ENCODE measurements at regions not wholly inside any gene's neighbourhood (a gene's known extent, or its start where the extent isn't known, plus 50 kb on each side); places are given as distances from the start of the nearest gene placed in this dataset.

DNA sequence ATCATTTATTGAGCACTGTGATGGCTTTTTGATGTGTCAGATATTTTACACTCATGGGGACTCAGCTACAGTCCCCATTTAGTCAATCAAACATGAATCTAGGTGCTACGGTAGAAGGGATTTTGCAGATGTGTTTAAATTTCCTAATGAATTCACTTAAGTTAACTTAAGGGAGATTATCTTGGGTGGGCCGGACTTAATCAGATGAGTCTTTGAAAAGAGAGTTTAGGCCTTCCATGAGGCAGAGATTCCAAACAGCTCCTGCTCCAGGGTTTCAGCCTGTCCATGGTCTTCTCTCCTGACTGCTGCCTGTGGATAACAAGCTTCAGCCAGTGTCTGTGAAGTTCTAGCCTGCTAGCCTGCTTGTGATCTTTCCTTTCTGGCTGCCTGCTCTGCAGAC lies 202.4 kb downstream of the IDS start:
- H3K4me1 ChIP-seq (ENCODE audit: insufficient read depth, low read length): no peaks in the 10 kb centered on the region
- Mint-ChIP-seq H3K27me3 (peaks cover 6% of the 10 kb centered on the region), H3K4me3 (no peak overlapping the region), H3K27ac (no peak overlapping the region), H3K9me3 (no peaks in the 10 kb centered on the region), H3K4me1 (ENCODE audit: low read depth) (no peaks in the 10 kb centered on the region), H3K36me3 (ENCODE audit: low read depth) (no peaks in the 10 kb centered on the region)
- TF ChIP-seq, protein P1, sequence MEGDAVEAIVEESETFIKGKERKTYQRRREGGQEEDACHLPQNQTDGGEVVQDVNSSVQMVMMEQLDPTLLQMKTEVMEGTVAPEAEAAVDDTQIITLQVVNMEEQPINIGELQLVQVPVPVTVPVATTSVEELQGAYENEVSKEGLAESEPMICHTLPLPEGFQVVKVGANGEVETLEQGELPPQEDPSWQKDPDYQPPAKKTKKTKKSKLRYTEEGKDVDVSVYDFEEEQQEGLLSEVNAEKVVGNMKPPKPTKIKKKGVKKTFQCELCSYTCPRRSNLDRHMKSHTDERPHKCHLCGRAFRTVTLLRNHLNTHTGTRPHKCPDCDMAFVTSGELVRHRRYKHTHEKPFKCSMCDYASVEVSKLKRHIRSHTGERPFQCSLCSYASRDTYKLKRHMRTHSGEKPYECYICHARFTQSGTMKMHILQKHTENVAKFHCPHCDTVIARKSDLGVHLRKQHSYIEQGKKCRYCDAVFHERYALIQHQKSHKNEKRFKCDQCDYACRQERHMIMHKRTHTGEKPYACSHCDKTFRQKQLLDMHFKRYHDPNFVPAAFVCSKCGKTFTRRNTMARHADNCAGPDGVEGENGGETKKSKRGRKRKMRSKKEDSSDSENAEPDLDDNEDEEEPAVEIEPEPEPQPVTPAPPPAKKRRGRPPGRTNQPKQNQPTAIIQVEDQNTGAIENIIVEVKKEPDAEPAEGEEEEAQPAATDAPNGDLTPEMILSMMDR (IDR thresholded peaks at IDR 0.05): no peak
- no peaks in the 10 kb centered on the region for H3K9me3 ChIP-seq (ENCODE audit: control insufficient read depth in 1 of 2, insufficient read depth in 1 of 2, low read length in 2 of 2)
- H3K27ac ChIP-seq (ENCODE audit: low read depth in 1 of 2, low read length in 2 of 2): no peak overlapping the region
- no peaks in the 10 kb centered on the region for H3K27me3 ChIP-seq (ENCODE audit: control insufficient read depth in 1 of 2, insufficient read depth in 2 of 2, low read length in 2 of 2)
- no peaks in the 10 kb centered on the region for H3K36me3 ChIP-seq (ENCODE audit: insufficient read depth, low read length)
- DNase-seq (no peak), ATAC-seq (ENCODE audit: poor library complexity) (no peak)
- no peak overlapping the region for H3K4me3 ChIP-seq (ENCODE audit: low read length)
- ChIA-PET POLR2A (no interaction called here), CTCF (no interaction called here)
- intact Hi-C loops (cut with DNase I, micrococcal nuclease): no loop called here

DNA sequence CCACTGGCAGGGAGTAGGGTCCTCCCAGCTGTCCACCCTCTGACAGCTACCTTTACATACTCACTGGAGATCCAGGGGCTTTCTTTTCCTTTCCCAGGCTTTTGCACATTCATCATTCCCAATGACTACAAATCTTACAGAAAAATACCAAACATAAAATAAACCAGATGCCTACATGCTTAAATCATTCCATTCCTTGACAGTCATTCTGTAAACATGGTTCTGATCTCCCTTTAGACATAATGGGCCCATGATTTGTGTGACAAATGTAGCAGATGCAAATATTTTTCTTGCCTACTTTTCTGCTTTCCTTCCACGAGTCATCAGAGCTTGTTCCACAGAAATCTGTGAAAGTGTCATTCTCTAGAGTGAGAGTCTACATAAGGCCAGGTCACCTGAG lies 207.0 kb downstream of the IDS start:
- CTCF ChIA-PET: no interaction called here

GRCh38 chrX:149296092-149296491 lies 209.0 kb downstream of the IDS start:
- Mint-ChIP-seq H3K36me3 (ENCODE audit: low read depth) (no peaks in the 10 kb centered on the region), H3K27me3 (peaks cover 6% of the 10 kb centered on the region), H3K4me1 (ENCODE audit: low read depth) (no peaks in the 10 kb centered on the region), H3K9me3 (no peaks in the 10 kb centered on the region), H3K4me3 (no peak overlapping the region), H3K27ac (no peak overlapping the region)
- no peak for DNase-seq
- Histone ChIP-seq H3K27me3 (ENCODE audit: control insufficient read depth in 1 of 2, insufficient read depth in 2 of 2, low read length in 2 of 2) (no peaks in the 10 kb centered on the region), H3K9me3 (ENCODE audit: control insufficient read depth in 1 of 2, insufficient read depth in 1 of 2, low read length in 2 of 2) (no peaks in the 10 kb centered on the region), H3K4me1 (ENCODE audit: insufficient read depth, low read length) (no peaks in the 10 kb centered on the region), H3K27ac (ENCODE audit: low read depth in 1 of 2, low read length in 2 of 2) (no peak overlapping the region), H3K4me3 (ENCODE audit: low read length) (no peak overlapping the region), H3K36me3 (ENCODE audit: insufficient read depth, low read length) (no peaks in the 10 kb centered on the region)
- POLR2A ChIA-PET: no interaction called here
- CTCF ChIA-PET: interaction anchor here (1.2 kb wide), 1 partner anchor 9 kb away, joined by 6 read pairs; no protein-coding TSS in a partner anchor
- TF ChIP-seq, protein P1 (IDR thresholded peaks at IDR 0.05): no peak
- no peak for ATAC-seq (ENCODE audit: poor library complexity)
- intact Hi-C loops (cut with DNase I, micrococcal nuclease): no loop called here

More for the DNA sequence above, 207.0 kb downstream of the IDS start:
- TF ChIP-seq, protein P1 (IDR thresholded peaks at IDR 0.05): no peak
- H3K4me1 ChIP-seq (ENCODE audit: insufficient read depth, low read length): no peaks in the 10 kb centered on the region
- H3K9me3 ChIP-seq (ENCODE audit: control insufficient read depth in 1 of 2, insufficient read depth in 1 of 2, low read length in 2 of 2): no peaks in the 10 kb centered on the region
- POLR2A ChIA-PET: no interaction called here
- peaks cover 6% of the 10 kb centered on the region for H3K27me3 Mint-ChIP-seq
- DNase-seq (no peak), ATAC-seq (ENCODE audit: poor library complexity) (no peak)
- no peaks in the 10 kb centered on the region for H3K9me3 Mint-ChIP-seq
- no peaks in the 10 kb centered on the region for H3K36me3 Mint-ChIP-seq (ENCODE audit: low read depth)
- H3K27me3 ChIP-seq (ENCODE audit: control insufficient read depth in 1 of 2, insufficient read depth in 2 of 2, low read length in 2 of 2): no peaks in the 10 kb centered on the region
- no peak overlapping the region for H3K27ac ChIP-seq (ENCODE audit: low read depth in 1 of 2, low read length in 2 of 2)
- H3K36me3 ChIP-seq (ENCODE audit: insufficient read depth, low read length): no peaks in the 10 kb centered on the region
- no peak overlapping the region for H3K4me3 ChIP-seq (ENCODE audit: low read length)
- intact Hi-C loops (cut with DNase I, micrococcal nuclease): no loop called here
- no peak overlapping the region for H3K27ac Mint-ChIP-seq
- no peaks in the 10 kb centered on the region for H3K4me1 Mint-ChIP-seq (ENCODE audit: low read depth)
- H3K4me3 Mint-ChIP-seq: no peak overlapping the region
